ENCODE measurements at regions not wholly inside any gene's neighbourhood (a gene's known extent, or its start where the extent isn't known, plus 50 kb on each side); places are given as distances from the start of the nearest gene placed in this dataset.
"Not testable (repeated sequence)": the region's sequence is repeated elsewhere in the genome, so short reads cannot be mapped to it uniquely, and the experiment has no call there.

- DNase-seq (ENCODE audit: low read depth) = no peak
- no peaks in the 10 kb centered on the region for H3K27me3 ChIP-seq (replicated peaks; ENCODE audit: control insufficient read depth, insufficient read depth, low read length)
- H3K36me3 ChIP-seq (ENCODE audit: control insufficient read depth, insufficient read depth, low read length, severe bottlenecking) = no peaks in the 10 kb centered on the region
- no peak overlapping the region for H3K4me3 ChIP-seq (ENCODE audit: low read length)
- H3K9ac ChIP-seq (ENCODE audit: low read length) = no peak overlapping the region
- H3K9me3 ChIP-seq (ENCODE audit: control insufficient read depth, low read length) = peaks cover 27% of the 10 kb centered on the region
- peaks cover 12% of the 10 kb centered on the region for H3K4me1 ChIP-seq (ENCODE audit: control insufficient read depth, insufficient read depth, low read length)
Measured at GRCh38 chr5:92946546-92946945, 634.5 kb downstream of the NR2F1-AS1 start.

GRCh38 chr5:92945605-92946097, 635.4 kb downstream of the NR2F1-AS1 start:
- no peaks in the 10 kb centered on the region for H3K27me3 ChIP-seq (replicated peaks; ENCODE audit: control insufficient read depth, insufficient read depth, low read length)
- H3K4me1 ChIP-seq (ENCODE audit: control insufficient read depth, insufficient read depth, low read length) = peaks cover 12% of the 10 kb centered on the region
- H3K36me3 ChIP-seq (ENCODE audit: control insufficient read depth, insufficient read depth, low read length, severe bottlenecking) = no peaks in the 10 kb centered on the region
- H3K9me3 ChIP-seq (ENCODE audit: control insufficient read depth, low read length) = peaks cover 18% of the 10 kb centered on the region
- DNase-seq (ENCODE audit: low read depth) = peak; percentile 57
- no peak overlapping the region for H3K4me3 ChIP-seq (ENCODE audit: low read length)
- no peak overlapping the region for H3K9ac ChIP-seq (ENCODE audit: low read length)

GRCh38 chr5:92944903-92945604, 636.0 kb downstream of the NR2F1-AS1 start:
- no peak overlapping the region for H3K9ac ChIP-seq (ENCODE audit: low read length)
- no peaks in the 10 kb centered on the region for H3K27me3 ChIP-seq (replicated peaks; ENCODE audit: control insufficient read depth, insufficient read depth, low read length)
- peaks cover 15% of the 10 kb centered on the region for H3K9me3 ChIP-seq (ENCODE audit: control insufficient read depth, low read length)
- H3K4me1 ChIP-seq (ENCODE audit: control insufficient read depth, insufficient read depth, low read length) = peaks cover 12% of the 10 kb centered on the region
- peak overlapping the region; percentile 59 for H3K4me3 ChIP-seq (ENCODE audit: low read length)
- H3K36me3 ChIP-seq (ENCODE audit: control insufficient read depth, insufficient read depth, low read length, severe bottlenecking) = no peaks in the 10 kb centered on the region
- DNase-seq (ENCODE audit: low read depth) = peak; percentile 76

- Histone ChIP-seq H3K9me3 (ENCODE audit: control insufficient read depth, low read length) (peaks cover 15% of the 10 kb centered on the region), H3K4me3 (ENCODE audit: low read length) (no peak overlapping the region), H3K9ac (ENCODE audit: low read length) (no peak overlapping the region), H3K36me3 (ENCODE audit: control insufficient read depth, insufficient read depth, low read length, severe bottlenecking) (no peaks in the 10 kb centered on the region), H3K27me3 (replicated peaks; ENCODE audit: control insufficient read depth, insufficient read depth, low read length) (no peaks in the 10 kb centered on the region), H3K4me1 (ENCODE audit: control insufficient read depth, insufficient read depth, low read length) (peaks cover 12% of the 10 kb centered on the region)
- DNase-seq (ENCODE audit: low read depth) = no peak
Measured at GRCh38 chr5:92944337-92944736, 636.7 kb downstream of the NR2F1-AS1 start.

- DNase-seq (ENCODE audit: low read depth) = no peak
- no peaks in the 10 kb centered on the region for H3K9me3 ChIP-seq (ENCODE audit: control insufficient read depth, low read length)
- H3K36me3 ChIP-seq (ENCODE audit: control insufficient read depth, insufficient read depth, low read length, severe bottlenecking) = no peaks in the 10 kb centered on the region
- no peak overlapping the region for H3K4me3 ChIP-seq (ENCODE audit: low read length)
- no peak overlapping the region for H3K9ac ChIP-seq (ENCODE audit: low read length)
- H3K4me1 ChIP-seq (ENCODE audit: control insufficient read depth, insufficient read depth, low read length) = peaks cover 12% of the 10 kb centered on the region
- H3K27me3 ChIP-seq (replicated peaks; ENCODE audit: control insufficient read depth, insufficient read depth, low read length) = no peaks in the 10 kb centered on the region
Measured at GRCh38 chr5:92942762-92943161, 638.3 kb downstream of the NR2F1-AS1 start.

- Histone ChIP-seq H3K9me3 (ENCODE audit: control insufficient read depth, low read length) (no peaks in the 10 kb centered on the region), H3K36me3 (ENCODE audit: control insufficient read depth, insufficient read depth, low read length, severe bottlenecking) (no peaks in the 10 kb centered on the region), H3K4me1 (ENCODE audit: control insufficient read depth, insufficient read depth, low read length) (peaks cover 12% of the 10 kb centered on the region), H3K9ac (ENCODE audit: low read length) (no peak overlapping the region), H3K4me3 (ENCODE audit: low read length) (no peak overlapping the region), H3K27me3 (replicated peaks; ENCODE audit: control insufficient read depth, insufficient read depth, low read length) (no peaks in the 10 kb centered on the region)
- no peak for DNase-seq (ENCODE audit: low read depth)
Measured at GRCh38 chr5:92941806-92942205, 639.2 kb downstream of the NR2F1-AS1 start.

GRCh38 chr5:92939428-92939827, 641.6 kb downstream of the NR2F1-AS1 start:
- no peaks in the 10 kb centered on the region for H3K9me3 ChIP-seq (ENCODE audit: control insufficient read depth, low read length)
- DNase-seq (ENCODE audit: low read depth) = no peak
- no peaks in the 10 kb centered on the region for H3K4me1 ChIP-seq (ENCODE audit: control insufficient read depth, insufficient read depth, low read length)
- H3K9ac ChIP-seq (ENCODE audit: low read length) = no peak overlapping the region
- H3K27me3 ChIP-seq (replicated peaks; ENCODE audit: control insufficient read depth, insufficient read depth, low read length) = no peaks in the 10 kb centered on the region
- H3K36me3 ChIP-seq (ENCODE audit: control insufficient read depth, insufficient read depth, low read length, severe bottlenecking) = no peaks in the 10 kb centered on the region
- H3K4me3 ChIP-seq (ENCODE audit: low read length) = no peak overlapping the region

GRCh38 chr5:92937396-92937795, 643.6 kb downstream of the NR2F1-AS1 start:
- H3K9me3 ChIP-seq (ENCODE audit: control insufficient read depth, low read length); H3K4me3 ChIP-seq (ENCODE audit: low read length); H3K27me3 ChIP-seq (replicated peaks; ENCODE audit: control insufficient read depth, insufficient read depth, low read length); H3K9ac ChIP-seq (ENCODE audit: low read length); H3K4me1 ChIP-seq (ENCODE audit: control insufficient read depth, insufficient read depth, low read length); DNase-seq (ENCODE audit: low read depth); H3K36me3 ChIP-seq (ENCODE audit: control insufficient read depth, insufficient read depth, low read length, severe bottlenecking): not testable (repeated sequence)

GRCh38 chr5:92930057-92930456, 651.0 kb downstream of the NR2F1-AS1 start:
- no peaks in the 10 kb centered on the region for H3K9me3 ChIP-seq (ENCODE audit: control insufficient read depth, low read length)
- no peaks in the 10 kb centered on the region for H3K27me3 ChIP-seq (replicated peaks; ENCODE audit: control insufficient read depth, insufficient read depth, low read length)
- no peak for DNase-seq (ENCODE audit: low read depth)
- H3K9ac ChIP-seq (ENCODE audit: low read length) = no peak overlapping the region
- no peak overlapping the region for H3K4me3 ChIP-seq (ENCODE audit: low read length)
- no peaks in the 10 kb centered on the region for H3K4me1 ChIP-seq (ENCODE audit: control insufficient read depth, insufficient read depth, low read length)
- no peaks in the 10 kb centered on the region for H3K36me3 ChIP-seq (ENCODE audit: control insufficient read depth, insufficient read depth, low read length, severe bottlenecking)

- Histone ChIP-seq H3K4me1 (ENCODE audit: control insufficient read depth, insufficient read depth, low read length) (no peaks in the 10 kb centered on the region), H3K4me3 (ENCODE audit: low read length) (no peak overlapping the region), H3K9ac (ENCODE audit: low read length) (no peak overlapping the region), H3K9me3 (ENCODE audit: control insufficient read depth, low read length) (no peaks in the 10 kb centered on the region), H3K27me3 (replicated peaks; ENCODE audit: control insufficient read depth, insufficient read depth, low read length) (no peaks in the 10 kb centered on the region), H3K36me3 (ENCODE audit: control insufficient read depth, insufficient read depth, low read length, severe bottlenecking) (no peaks in the 10 kb centered on the region)
- DNase-seq (ENCODE audit: low read depth) = no peak
Measured at GRCh38 chr5:92927291-92927778, 653.7 kb downstream of the NR2F1-AS1 start.

GRCh38 chr5:92923885-92924284, 657.1 kb downstream of the NR2F1-AS1 start:
- Histone ChIP-seq H3K4me3 (ENCODE audit: low read length) (no peak overlapping the region), H3K4me1 (ENCODE audit: control insufficient read depth, insufficient read depth, low read length) (no peaks in the 10 kb centered on the region), H3K27me3 (replicated peaks; ENCODE audit: control insufficient read depth, insufficient read depth, low read length) (no peaks in the 10 kb centered on the region), H3K9ac (ENCODE audit: low read length) (no peak overlapping the region), H3K9me3 (ENCODE audit: control insufficient read depth, low read length) (no peaks in the 10 kb centered on the region), H3K36me3 (ENCODE audit: control insufficient read depth, insufficient read depth, low read length, severe bottlenecking) (no peaks in the 10 kb centered on the region)
- no peak for DNase-seq (ENCODE audit: low read depth)

Measured in adipocyte (in vitro differentiated cells).